ENCODE measurements at regions not wholly inside any gene's neighbourhood (a gene's known extent, or its start where the extent isn't known, plus 50 kb on each side); places are given as distances from the start of the nearest gene placed in this dataset.

GRCh38 chr1:106836708-106837107 is 219.8 kb upstream of the PRMT6 start:
- Histone ChIP-seq H3K9ac (ENCODE audit: insufficient read depth, low read depth, low read length) (no peak overlapping the region), H3K4me2 (ENCODE audit: low read depth, low read length) (no peak overlapping the region), H3K9me3 (ENCODE audit: low read length) (peaks cover 76% of the 10 kb centered on the region), H3K27ac (ENCODE audit: extremely low read length, insufficient read depth, low read length) (no peak overlapping the region), H2AFZ (ENCODE audit: low read length) (no peak overlapping the region), H3K79me2 (ENCODE audit: insufficient read depth, low read length) (no peaks in the 10 kb centered on the region), H3K27me3 (ENCODE audit: control insufficient read depth in 1 of 2, insufficient read depth in 2 of 2, low read length in 2 of 2) (no peaks in the 10 kb centered on the region), H3K4me1 (ENCODE audit: insufficient read depth, low read length) (no peaks in the 10 kb centered on the region), H3K36me3 (replicated peaks in 1 of 2; ENCODE audit: control insufficient read depth in 1 of 2, insufficient read depth in 2 of 2, low read length in 2 of 2) (no peaks in the 10 kb centered on the region), H3K4me3 (replicated peaks in 1 of 3; ENCODE audit: insufficient read depth in 1 of 3, low read depth in 2 of 3, low read length in 3 of 3) (no peak overlapping the region), H4K20me1 (ENCODE audit: insufficient read depth, low read length) (no peaks in the 10 kb centered on the region)
- no peak for FAIRE-seq
- ATAC-seq = no peak
- POLR2A ChIA-PET = no interaction called here
- BruUV-seq (replicated peaks) = no TSS peak
- no peak for DNase-seq (ENCODE audit: low spot score)
- 3% methylated on average over 2 of the region's 2 CpGs for WGBS (ENCODE audit: low lambda C conversion rate)
- in situ Hi-C loops (cut with HindIII; ENCODE audit: extremely low pct_ligation_motif_present, low pct_unique_long_range_greater_than_20kb) (no loop called here), intact Hi-C loops (cut with micrococcal nuclease; ENCODE audit: unreplicated experiment) (no loop called here)
- CTCF ChIA-PET (ENCODE audit: low intra/inter-chr PET ratio, low total read pairs) = no interaction called here
- TF ChIP-seq NBN (conservative IDR thresholded peaks at IDR 0.05) = no peak
- no peak for TF ChIP-seq POLR2AphosphoS2 (IDR thresholded peaks at IDR 0.05; ENCODE audit: low read depth, low read length)
- TF ChIP-seq MBNL3 (CRISPR knock-in tag; conservative IDR thresholded peaks at IDR 0.05) = no peak
- no peak for TF ChIP-seq GABPB1 (CRISPR knock-in tag; IDR thresholded peaks at IDR 0.05)
- no peak for TF ChIP-seq ZKSCAN8 (CRISPR knock-in tag; IDR thresholded peaks at IDR 0.05; ENCODE audit: borderline replicate concordance)
- no peak for TF ChIP-seq ZNF563 (CRISPR knock-in tag; IDR thresholded peaks at IDR 0.05)
- no peak for TF ChIP-seq ZNF367 (CRISPR knock-in tag; IDR thresholded peaks at IDR 0.05; ENCODE audit: borderline replicate concordance)
- TF ChIP-seq IKZF4 (CRISPR knock-in tag; IDR thresholded peaks at IDR 0.05; ENCODE audit: borderline replicate concordance, low read depth, not compliant biosample characterization) = no peak
- TF ChIP-seq ZFP82 (CRISPR knock-in tag; IDR thresholded peaks at IDR 0.05; ENCODE audit: borderline replicate concordance) = no peak
- TF ChIP-seq IKZF5 (CRISPR knock-in tag; IDR thresholded peaks at IDR 0.05) = no peak
- TF ChIP-seq SP4 (CRISPR knock-in tag; IDR thresholded peaks at IDR 0.05) = no peak
- no peak for TF ChIP-seq TFAP4 (IDR thresholded peaks at IDR 0.05; ENCODE audit: borderline replicate concordance, low read depth)
- TF ChIP-seq, protein P1, sequence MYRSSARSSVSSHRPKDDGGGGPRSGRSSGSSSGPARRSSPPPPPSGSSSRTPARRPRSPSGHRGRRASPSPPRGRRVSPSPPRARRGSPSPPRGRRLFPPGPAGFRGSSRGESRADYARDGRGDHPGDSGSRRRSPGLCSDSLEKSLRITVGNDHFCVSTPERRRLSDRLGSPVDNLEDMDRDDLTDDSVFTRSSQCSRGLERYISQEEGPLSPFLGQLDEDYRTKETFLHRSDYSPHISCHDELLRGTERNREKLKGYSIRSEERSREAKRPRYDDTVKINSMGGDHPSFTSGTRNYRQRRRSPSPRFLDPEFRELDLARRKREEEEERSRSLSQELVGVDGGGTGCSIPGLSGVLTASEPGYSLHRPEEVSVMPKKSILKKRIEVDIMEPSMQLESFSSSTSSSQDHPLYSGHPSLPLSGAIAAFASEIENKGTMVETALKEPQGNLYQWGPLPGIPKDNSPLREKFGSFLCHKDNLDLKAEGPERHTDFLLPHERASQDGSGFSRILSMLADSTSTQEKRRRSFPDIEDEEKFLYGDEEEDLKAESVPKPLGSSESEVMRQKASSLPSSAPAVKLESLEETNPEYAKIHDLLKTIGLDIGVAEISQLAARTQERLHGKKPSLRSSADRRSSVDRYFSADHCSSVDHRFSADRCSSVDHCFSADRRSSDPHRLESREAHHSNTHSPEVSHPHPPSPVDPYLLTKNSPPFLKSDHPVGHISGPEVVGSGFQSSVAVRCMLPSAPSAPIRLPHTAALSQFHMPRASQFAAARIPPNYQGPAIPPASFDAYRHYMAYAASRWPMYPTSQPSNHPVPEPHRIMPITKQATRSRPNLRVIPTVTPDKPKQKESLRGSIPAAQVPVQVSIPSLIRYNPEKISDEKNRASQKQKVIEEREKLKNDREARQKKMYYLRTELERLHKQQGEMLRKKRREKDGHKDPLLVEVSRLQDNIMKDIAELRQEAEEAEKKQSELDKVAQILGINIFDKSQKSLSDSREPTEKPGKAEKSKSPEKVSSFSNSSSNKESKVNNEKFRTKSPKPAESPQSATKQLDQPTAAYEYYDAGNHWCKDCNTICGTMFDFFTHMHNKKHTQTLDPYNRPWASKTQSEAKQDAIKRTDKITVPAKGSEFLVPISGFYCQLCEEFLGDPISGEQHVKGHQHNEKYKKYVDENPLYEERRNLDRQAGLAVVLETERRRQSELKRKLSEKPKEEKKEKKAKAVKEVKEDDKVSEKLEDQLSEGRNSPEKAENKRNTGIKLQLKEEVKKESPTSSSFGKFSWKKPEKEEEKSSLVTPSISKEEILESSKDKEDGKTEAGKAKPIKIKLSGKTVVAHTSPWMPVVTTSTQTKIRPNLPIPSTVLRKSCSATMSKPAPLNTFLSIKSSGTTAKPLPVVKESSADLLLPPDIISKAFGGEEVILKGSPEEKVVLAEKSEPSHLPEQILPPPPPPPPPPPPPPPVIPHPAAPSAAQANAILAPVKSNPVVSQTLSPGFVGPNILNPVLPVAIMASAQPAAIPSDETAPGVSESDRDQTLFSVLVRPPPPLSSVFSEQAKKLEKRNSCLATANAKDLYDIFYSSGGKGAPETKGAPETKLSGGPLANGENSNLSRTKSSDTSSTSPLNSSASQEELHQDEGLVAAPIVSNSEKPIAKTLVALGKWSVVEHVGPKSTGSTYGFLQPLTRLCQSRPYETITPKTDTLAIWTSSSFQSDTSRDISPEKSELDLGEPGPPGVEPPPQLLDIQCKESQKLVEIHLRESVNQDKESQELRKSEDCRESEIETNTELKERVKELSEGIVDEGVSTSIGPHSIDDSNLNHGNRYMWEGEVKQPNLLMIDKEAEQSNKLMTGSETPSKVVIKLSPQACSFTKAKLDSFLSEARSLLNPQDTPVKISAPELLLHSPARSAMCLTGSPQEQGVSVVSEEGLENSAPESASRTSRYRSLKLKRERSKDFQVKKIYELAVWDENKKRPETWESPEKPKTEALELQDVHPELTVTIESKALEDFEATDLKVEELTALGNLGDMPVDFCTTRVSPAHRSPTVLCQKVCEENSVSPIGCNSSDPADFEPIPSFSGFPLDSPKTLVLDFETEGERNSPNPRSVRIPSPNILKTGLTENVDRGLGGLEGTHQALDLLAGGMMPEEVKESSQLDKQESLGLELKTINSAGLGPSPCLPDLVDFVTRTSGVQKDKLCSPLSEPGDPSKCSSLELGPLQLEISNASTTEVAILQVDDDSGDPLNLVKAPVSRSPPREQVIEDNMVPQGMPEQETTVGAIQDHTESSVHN (CRISPR knock-in tag; IDR thresholded peaks at IDR 0.05) = no peak
- TF ChIP-seq ZSCAN30 (CRISPR knock-in tag; IDR thresholded peaks at IDR 0.05) = no peak
- no peak for TF ChIP-seq RBAK (CRISPR knock-in tag; IDR thresholded peaks at IDR 0.05)
